HEK293 (cell line): ENCODE measurements at regions not wholly inside any gene's neighbourhood (a gene's known extent, or its start where the extent isn't known, plus 50 kb on each side); places are given as distances from the start of the nearest gene placed in this dataset.

Experiments used
- CTCF ChIA-PET: fragments of 350-600 bp; formaldehyde crosslinking; extraction: SDS; loops from one replicate; lab custom pipeline; 2021; ENCODE audit warnings: antibody characterized with exemption; lab: Yijun Ruan, JAX
- POLR2A ChIA-PET: fragments of 300-600 bp; formaldehyde crosslinking; extraction: SDS; loops from one replicate; lab custom pipeline; 2020; ENCODE audit warnings: antibody characterized with exemption, inconsistent platforms; lab: Yijun Ruan, JAX
- H3K27ac ChIP-seq: fragments of 200-500 bp; sonication (Bioruptor generic); 2 replicates; pipeline ENCODE4 v1.5.1; 2014; ENCODE audit warnings: low read depth, low read length, control low read depth, inconsistent platforms; ENCODE audit errors: extremely low read depth
- H3K36me3 ChIP-seq, 2 experiments: fragments of 200-500 bp in 1 of 2; sonication (Bioruptor generic) in 1 of 2; 1 replicate in 1 of 2; 2 replicates in 1 of 2; pipeline ENCODE4 v1.5.1; 2014 to 2017; ENCODE audit warnings: inconsistent platforms in 2 of 2, low read length in 2 of 2; ENCODE audit not compliant: control insufficient read depth in 2 of 2, insufficient read depth in 1 of 2
- H3K4me1 ChIP-seq: fragments of 200-500 bp; sonication (Bioruptor generic); 2 replicates; pipeline ENCODE4 v1.5.1; 2014; ENCODE audit warnings: mild to moderate bottlenecking, low read length, inconsistent platforms; ENCODE audit not compliant: control insufficient read depth, insufficient read depth
- H3K4me3 ChIP-seq: 2 replicates; pipeline ENCODE4 v1.5.1; 2011; ENCODE audit warnings: low read depth, mild to moderate bottlenecking, control low read depth, low read length, moderate library complexity
- H3K9me3 ChIP-seq: fragments of 200-500 bp; sonication (Bioruptor generic); 2 replicates; pipeline ENCODE4 v1.5.1; 2014; ENCODE audit warnings: low read depth, low read length, inconsistent platforms; ENCODE audit not compliant: control insufficient read depth, insufficient read depth
- HOXC10 ChIP-seq: sonication (generic); formaldehyde crosslinking; IDR thresholded peaks from 2 replicates; pipeline ENCODE4 v1.8.1; 2023; ENCODE audit warnings: mild to moderate bottlenecking, missing genetic modification reagents
- PRDM6 ChIP-seq: fragments of 450-650 bp; formaldehyde crosslinking; IDR thresholded peaks from 2 replicates; pipeline ENCODE4 v1.5.1; 2017; ENCODE audit warnings: missing biosample characterization, missing genetic modification characterization
- SETDB1 ChIP-seq: IDR thresholded peaks from one replicate; pipeline ENCODE4 v1.6.1; 2017; ENCODE audit warnings: mild to moderate bottlenecking, low read length, moderate library complexity, mixed read lengths; ENCODE audit not compliant: insufficient read length
- TCF7L2 ChIP-seq: IDR thresholded peaks from 2 replicates; pipeline ENCODE4 v1.6.1; 2011; ENCODE audit warnings: low read depth, mild to moderate bottlenecking, inconsistent platforms, low read length, moderate library complexity, borderline replicate concordance
- TSHZ1 ChIP-seq: fragments of 450-650 bp; formaldehyde crosslinking; IDR thresholded peaks from 2 replicates; pipeline ENCODE4 v1.5.1; 2016; ENCODE audit warnings: missing biosample characterization, missing genetic modification characterization, borderline replicate concordance
- ZBTB49 ChIP-seq: fragments of 450-650 bp; formaldehyde crosslinking; IDR thresholded peaks from 2 replicates; pipeline ENCODE4 v1.5.1; 2016; ENCODE audit warnings: missing biosample characterization, missing genetic modification characterization, low read depth
- ZBTB6 ChIP-seq: fragments of 450-650 bp; formaldehyde crosslinking; IDR thresholded peaks from 2 replicates; pipeline ENCODE4 v1.5.1; 2017; ENCODE audit warnings: missing biosample characterization, missing genetic modification characterization
- ZFP69B ChIP-seq: fragments of 450-650 bp; formaldehyde crosslinking; IDR thresholded peaks from 2 replicates; pipeline ENCODE4 v1.5.1; 2016; ENCODE audit warnings: missing biosample characterization, missing genetic modification characterization
- ZNF114 ChIP-seq: fragments of 450-650 bp; formaldehyde crosslinking; IDR thresholded peaks from 2 replicates; pipeline ENCODE4 v1.5.0; 2017; ENCODE audit warnings: missing biosample characterization, missing genetic modification characterization
- ZNF140 ChIP-seq: fragments of 450-650 bp; formaldehyde crosslinking; IDR thresholded peaks from 2 replicates; pipeline ENCODE4 v1.5.1; 2016; ENCODE audit warnings: missing biosample characterization, missing genetic modification characterization
- ZNF214 ChIP-seq: fragments of 450-650 bp; formaldehyde crosslinking; IDR thresholded peaks from 2 replicates; pipeline ENCODE4 v1.5.1; 2017; ENCODE audit warnings: missing biosample characterization, mild to moderate bottlenecking, missing genetic modification characterization, borderline replicate concordance
- ZNF274 ChIP-seq, 2 experiments: fragments of 200-500 bp in 1 of 2; fragments of 450-650 bp in 1 of 2; sonication (Bioruptor generic) in 1 of 2; formaldehyde crosslinking in 1 of 2; IDR thresholded peaks; 2 replicates each; pipeline versions ENCODE4 v1.5.1 to v1.6.1; 2014 to 2016; ENCODE audit warnings: borderline replicate concordance in 1 of 2, inconsistent platforms in 1 of 2, low read length in 1 of 2, missing biosample characterization in 1 of 2, missing genetic modification characterization in 1 of 2
- ZNF514 ChIP-seq: fragments of 450-650 bp; formaldehyde crosslinking; IDR thresholded peaks from 2 replicates; pipeline ENCODE4 v1.5.1; 2016; ENCODE audit warnings: missing biosample characterization, missing genetic modification characterization
- ZNF518A ChIP-seq: fragments of 450-650 bp; formaldehyde crosslinking; conservative IDR thresholded peaks from 2 replicates; pipeline ENCODE4 v1.5.1; 2016; ENCODE audit warnings: low read depth, missing biosample characterization, missing genetic modification characterization
- ZNF521 ChIP-seq: fragments of 450-650 bp; formaldehyde crosslinking; IDR thresholded peaks from 2 replicates; pipeline ENCODE4 v1.5.1; 2017; ENCODE audit warnings: missing biosample characterization, mild to moderate bottlenecking, missing genetic modification characterization
- ZNF571 ChIP-seq: fragments of 450-650 bp; formaldehyde crosslinking; IDR thresholded peaks from 2 replicates; pipeline ENCODE4 v1.5.0; 2017; ENCODE audit warnings: missing biosample characterization, missing genetic modification characterization
- ZNF596 ChIP-seq: fragments of 450-650 bp; IDR thresholded peaks from 2 replicates; pipeline ENCODE4 v1.5.0; 2018; ENCODE audit warnings: missing biosample characterization, mild to moderate bottlenecking, missing genetic modification characterization, moderate library complexity
- ZNF624 ChIP-seq: fragments of 450-650 bp; formaldehyde crosslinking; IDR thresholded peaks from 2 replicates; pipeline ENCODE4 v1.5.1; 2017; ENCODE audit warnings: missing biosample characterization, missing genetic modification characterization
- ZNF626 ChIP-seq: fragments of 450-650 bp; sonication (Bioruptor Pico); formaldehyde crosslinking; IDR thresholded peaks from 2 replicates; pipeline ENCODE4 v1.5.1; 2018; ENCODE audit warnings: missing biosample characterization, missing genetic modification characterization, inconsistent platforms
- ZNF776 ChIP-seq: fragments of 450-650 bp; formaldehyde crosslinking; IDR thresholded peaks from 2 replicates; pipeline ENCODE4 v1.5.0; 2017; ENCODE audit warnings: missing biosample characterization, missing genetic modification characterization, borderline replicate concordance
- ZNF777 ChIP-seq: fragments of 450-650 bp; formaldehyde crosslinking; IDR thresholded peaks from 2 replicates; pipeline ENCODE4 v1.5.1; 2017; ENCODE audit warnings: missing biosample characterization, missing genetic modification characterization, borderline replicate concordance

GRCh38 chr4:117267317-117267716 lies 181.9 kb upstream of the TRAM1L1 start (continued):
- TF ChIP-seq ZNF596 (tag by site-specific recombination) = no peak
- TF ChIP-seq ZNF114 = no peak
- TF ChIP-seq ZNF571 (tag by site-specific recombination) = no peak
- no peak for TF ChIP-seq ZBTB6
- no peak for TF ChIP-seq TSHZ1 (tag by site-specific recombination)
- TF ChIP-seq ZBTB49 (tag by site-specific recombination) = no peak
- TF ChIP-seq ZNF521 (tag by site-specific recombination) = no peak

GRCh38 chr4:117284736-117285135 lies 199.4 kb upstream of the TRAM1L1 start:
- no peak overlapping the region for H3K27ac ChIP-seq
- no peak for TF ChIP-seq ZNF624 (tag by site-specific recombination)
- TF ChIP-seq ZNF274 (IDR thresholded peaks at IDR 0.05; ENCODE audit: low read length) = no peak
- no peak for TF ChIP-seq ZNF274 (tag by site-specific recombination; IDR thresholded peaks at IDR 0.05; ENCODE audit: borderline replicate concordance)
- TF ChIP-seq TCF7L2 = no peak
- TF ChIP-seq HOXC10 (CRISPR knock-in tag) = no peak
- no peak for TF ChIP-seq ZNF140 (tag by site-specific recombination)
- TF ChIP-seq ZNF518A (tag by site-specific recombination) = no peak
- no peak for TF ChIP-seq SETDB1
- TF ChIP-seq ZFP69B (tag by site-specific recombination) = no peak
- TF ChIP-seq ZNF214 (tag by site-specific recombination) = no peak
- TF ChIP-seq PRDM6 (tag by site-specific recombination) = no peak
- no peak for TF ChIP-seq ZNF777 (tag by site-specific recombination)
- TF ChIP-seq ZNF626 (tag by site-specific recombination) = no peak
- TF ChIP-seq ZNF776 (tag by site-specific recombination) = no peak
- TF ChIP-seq ZNF514 = no peak
- TF ChIP-seq, all 188 proteins: peak for 0
- POLR2A ChIA-PET = no interaction called here
- Histone ChIP-seq H3K4me3 (no peak overlapping the region), H3K36me3 (no peaks in the 10 kb centered on the region), H3K4me1 (no peaks in the 10 kb centered on the region), H3K9me3 (no peaks in the 10 kb centered on the region)
- CTCF ChIA-PET = no interaction called here
